ENCODE measurements at regions not wholly inside any gene's neighbourhood (a gene's known extent, or its start where the extent isn't known, plus 50 kb on each side); places are given as distances from the start of the nearest gene placed in this dataset.

- TF ChIP-seq EZH2 (IDR thresholded peaks at IDR 0.05; ENCODE audit: low read length, unreplicated experiment), result no peak
- TF ChIP-seq CTCF (conservative IDR thresholded peaks at IDR 0.05; ENCODE audit: low read depth, low read length), result no peak
- TF ChIP-seq EZH2phosphoT487 (IDR thresholded peaks at IDR 0.05; ENCODE audit: borderline replicate concordance, low read length), result no peak
Observed at GRCh38 chr4:136581119-136581518, 951.2 kb downstream of the PCDH18 start.
